ENCODE measurements at regions not wholly inside any gene's neighbourhood (a gene's known extent, or its start where the extent isn't known, plus 50 kb on each side); places are given as distances from the start of the nearest gene placed in this dataset.

DNA sequence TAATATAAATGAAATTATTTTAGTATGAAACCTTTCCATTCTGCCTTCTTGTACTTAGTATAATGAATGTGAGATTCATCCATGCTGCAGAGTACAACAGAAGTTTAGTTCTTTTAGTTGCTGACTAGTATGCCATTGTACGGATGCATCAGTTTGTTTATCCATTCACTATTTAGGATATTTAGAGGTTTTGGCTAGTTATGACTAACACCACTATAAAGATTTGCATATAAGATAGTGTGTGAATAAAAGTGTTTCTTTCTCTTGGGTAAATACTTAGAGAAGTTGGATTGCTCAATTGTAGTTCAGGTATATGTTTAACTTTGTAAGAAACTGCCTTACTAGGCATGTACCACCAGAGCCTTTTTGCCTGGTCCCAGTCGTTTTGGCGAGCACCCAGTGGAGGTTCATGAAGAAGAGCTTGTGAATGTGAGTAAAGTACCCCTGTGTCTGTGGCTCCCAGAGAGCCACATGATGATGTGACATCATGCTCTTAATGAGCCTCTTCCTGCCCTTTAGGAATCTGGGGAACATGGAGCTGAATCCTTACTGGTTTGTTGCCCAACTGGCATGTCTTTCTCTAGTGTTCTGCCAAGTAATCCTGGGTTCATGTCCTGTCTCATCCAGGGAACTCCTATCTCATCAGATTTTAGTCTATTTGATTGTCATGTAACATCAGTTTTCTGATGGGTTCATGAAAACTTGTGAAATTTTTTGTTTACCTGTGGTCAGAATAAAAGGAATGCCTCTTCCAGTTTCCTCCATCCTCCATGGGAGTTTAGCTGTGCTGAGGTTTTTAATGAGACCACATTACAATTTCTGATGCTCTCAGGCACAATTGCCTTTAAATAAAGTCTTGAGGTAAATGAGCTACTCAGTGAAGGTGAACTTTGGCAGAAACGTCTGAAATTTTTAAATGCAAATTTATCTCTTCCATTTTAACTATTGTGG lies 234.8 kb downstream of the CASP12 start:
- Histone ChIP-seq H3K4me3 (no peak overlapping the region), H3K9ac (no peak overlapping the region), H3K79me2 (ENCODE audit: low read depth) (no peaks in the 10 kb centered on the region), H3K36me3 (no peaks in the 10 kb centered on the region), H3F3A (ENCODE audit: low read depth) (no peaks in the 10 kb centered on the region), H3K27ac (no peak overlapping the region), H3K27me3 (no peaks in the 10 kb centered on the region), H3K4me2 (no peak overlapping the region), H4K20me1 (ENCODE audit: low read depth) (no peaks in the 10 kb centered on the region), H3K4me1 (no peaks in the 10 kb centered on the region), H3K9me3 (ENCODE audit: low read depth) (no peaks in the 10 kb centered on the region), H2AFZ (replicated peaks) (no peak overlapping the region)
- Mint-ChIP-seq H3K36me3 (no peaks in the 10 kb centered on the region), H3K4me3 (no peak overlapping the region), H3K27ac (no peak overlapping the region), H3K9me3 (no peaks in the 10 kb centered on the region), H3K27me3 (ENCODE audit: insufficient read depth, low read depth) (no peaks in the 10 kb centered on the region), H3K4me1 (no peaks in the 10 kb centered on the region)
- no peak for DNase-seq (ENCODE audit: low spot score)
- no peak for TF ChIP-seq EZH2 (IDR thresholded peaks at IDR 0.05)
- no peak for TF ChIP-seq EZH2phosphoT487 (IDR thresholded peaks at IDR 0.05)
- TF ChIP-seq, protein P1, sequence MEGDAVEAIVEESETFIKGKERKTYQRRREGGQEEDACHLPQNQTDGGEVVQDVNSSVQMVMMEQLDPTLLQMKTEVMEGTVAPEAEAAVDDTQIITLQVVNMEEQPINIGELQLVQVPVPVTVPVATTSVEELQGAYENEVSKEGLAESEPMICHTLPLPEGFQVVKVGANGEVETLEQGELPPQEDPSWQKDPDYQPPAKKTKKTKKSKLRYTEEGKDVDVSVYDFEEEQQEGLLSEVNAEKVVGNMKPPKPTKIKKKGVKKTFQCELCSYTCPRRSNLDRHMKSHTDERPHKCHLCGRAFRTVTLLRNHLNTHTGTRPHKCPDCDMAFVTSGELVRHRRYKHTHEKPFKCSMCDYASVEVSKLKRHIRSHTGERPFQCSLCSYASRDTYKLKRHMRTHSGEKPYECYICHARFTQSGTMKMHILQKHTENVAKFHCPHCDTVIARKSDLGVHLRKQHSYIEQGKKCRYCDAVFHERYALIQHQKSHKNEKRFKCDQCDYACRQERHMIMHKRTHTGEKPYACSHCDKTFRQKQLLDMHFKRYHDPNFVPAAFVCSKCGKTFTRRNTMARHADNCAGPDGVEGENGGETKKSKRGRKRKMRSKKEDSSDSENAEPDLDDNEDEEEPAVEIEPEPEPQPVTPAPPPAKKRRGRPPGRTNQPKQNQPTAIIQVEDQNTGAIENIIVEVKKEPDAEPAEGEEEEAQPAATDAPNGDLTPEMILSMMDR (IDR thresholded peaks at IDR 0.05), result no peak

DNA sequence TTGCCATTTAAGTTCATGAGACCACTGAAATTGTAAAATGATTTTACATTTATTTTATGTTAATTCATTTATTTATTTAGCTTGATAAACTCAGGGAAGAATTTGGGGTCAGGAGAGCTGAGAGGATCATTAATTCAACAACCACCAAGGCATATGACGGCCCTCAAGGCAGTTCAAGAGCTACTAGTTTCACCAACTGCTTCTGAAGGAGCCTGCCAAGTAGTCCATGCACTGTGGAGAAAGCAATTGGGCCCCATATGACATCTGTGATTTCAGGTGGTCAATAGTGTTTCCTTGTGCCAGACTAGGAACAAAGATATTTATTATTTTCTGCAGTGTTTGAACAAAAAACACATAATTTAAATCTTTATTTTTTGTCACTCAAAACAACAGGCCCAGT lies 236.4 kb downstream of the CASP12 start:
- H3K27ac Mint-ChIP-seq, result no peak overlapping the region
- Histone ChIP-seq H3K27me3 (no peaks in the 10 kb centered on the region), H3K4me2 (no peak overlapping the region), H3K36me3 (no peaks in the 10 kb centered on the region), H3K9me3 (ENCODE audit: low read depth) (no peaks in the 10 kb centered on the region), H3K9ac (no peak overlapping the region), H3K4me1 (no peaks in the 10 kb centered on the region), H3K4me3 (no peak overlapping the region), H2AFZ (replicated peaks) (no peak overlapping the region), H3K27ac (no peak overlapping the region), H3K79me2 (ENCODE audit: low read depth) (no peaks in the 10 kb centered on the region), H3F3A (ENCODE audit: low read depth) (no peaks in the 10 kb centered on the region), H4K20me1 (ENCODE audit: low read depth) (no peaks in the 10 kb centered on the region)
- DNase-seq (ENCODE audit: low spot score), result no peak
- TF ChIP-seq EZH2phosphoT487 (IDR thresholded peaks at IDR 0.05) (no peak), EZH2 (IDR thresholded peaks at IDR 0.05) (no peak)
- TF ChIP-seq, protein P1 (IDR thresholded peaks at IDR 0.05), result no peak
- H3K27me3 Mint-ChIP-seq (ENCODE audit: insufficient read depth, low read depth), result no peaks in the 10 kb centered on the region
- no peak overlapping the region for H3K4me3 Mint-ChIP-seq
- no peaks in the 10 kb centered on the region for H3K36me3 Mint-ChIP-seq
- no peaks in the 10 kb centered on the region for H3K9me3 Mint-ChIP-seq
- H3K4me1 Mint-ChIP-seq, result no peaks in the 10 kb centered on the region

- no peaks in the 10 kb centered on the region for H3K9me3 Mint-ChIP-seq
Measured at GRCh38 chr11:104661471-104661870, 236.8 kb downstream of the CASP12 start.

More at GRCh38 chr11:104661471-104661870, 236.8 kb downstream of the CASP12 start:
- no peaks in the 10 kb centered on the region for H3F3A ChIP-seq (ENCODE audit: low read depth)
- H3K4me3 Mint-ChIP-seq, result no peak overlapping the region
- H3K9me3 ChIP-seq (ENCODE audit: low read depth), result no peaks in the 10 kb centered on the region
- TF ChIP-seq EZH2 (IDR thresholded peaks at IDR 0.05), result no peak
- TF ChIP-seq, protein P1 (IDR thresholded peaks at IDR 0.05), result no peak
- no peak for TF ChIP-seq EZH2phosphoT487 (IDR thresholded peaks at IDR 0.05)
- H3K36me3 ChIP-seq, result no peaks in the 10 kb centered on the region
- H4K20me1 ChIP-seq (ENCODE audit: low read depth), result no peaks in the 10 kb centered on the region
- no peak overlapping the region for H2AFZ ChIP-seq (replicated peaks)
- H3K27ac ChIP-seq, result no peak overlapping the region
- no peak for DNase-seq (ENCODE audit: low spot score)
- H3K27ac Mint-ChIP-seq, result no peak overlapping the region
- no peaks in the 10 kb centered on the region for H3K27me3 ChIP-seq
- H3K4me3 ChIP-seq, result no peak overlapping the region
- H3K79me2 ChIP-seq (ENCODE audit: low read depth), result no peaks in the 10 kb centered on the region
- H3K36me3 Mint-ChIP-seq, result no peaks in the 10 kb centered on the region
- no peak overlapping the region for H3K9ac ChIP-seq
- H3K27me3 Mint-ChIP-seq (ENCODE audit: insufficient read depth, low read depth), result no peaks in the 10 kb centered on the region
- no peaks in the 10 kb centered on the region for H3K4me1 ChIP-seq
- H3K4me1 Mint-ChIP-seq, result no peaks in the 10 kb centered on the region
- H3K4me2 ChIP-seq, result no peak overlapping the region
